SJSA1 (cell line): ENCODE measurements at regions not wholly inside any gene's neighbourhood (a gene's known extent, or its start where the extent isn't known, plus 50 kb on each side); places are given as distances from the start of the nearest gene placed in this dataset.
"Not testable (repeated sequence)": the region's sequence is repeated elsewhere in the genome, so short reads cannot be mapped to it uniquely, and the experiment has no call there.

Source experiments
- DNase-seq, 2 experiments: peaks; one replicate each; pipeline ENCODE4 v3.0.0-alpha.2; 2015 to 2020; ENCODE audit warnings: low spot score in 2 of 2, low read depth in 1 of 2
- H3K27ac ChIP-seq: fragments of 250-450 bp; sonication (Bioruptor Pico); 2 replicates; pipeline ENCODE4 v1.5.1; 2020; ENCODE audit warnings: mild to moderate bottlenecking, moderate library complexity
- H3K27me3 ChIP-seq: fragments of 250-450 bp; sonication (Bioruptor Pico); replicated peaks from 2 replicates; pipeline ENCODE4 v1.5.1; 2020; ENCODE audit warnings: mild to moderate bottlenecking, moderate library complexity
- H3K36me3 ChIP-seq: fragments of 250-450 bp; sonication (Bioruptor Pico); 2 replicates; pipeline ENCODE4 v1.5.1; 2020; ENCODE audit warnings: mild to moderate bottlenecking
- H3K4me1 ChIP-seq: fragments of 250-450 bp; sonication (Bioruptor Pico); replicated peaks from 2 replicates; pipeline ENCODE4 v1.6.1; 2021; ENCODE audit warnings: mild to moderate bottlenecking
- H3K4me3 ChIP-seq: fragments of 250-450 bp; sonication (Bioruptor Pico); 2 replicates; pipeline ENCODE4 v1.5.1; 2020; ENCODE audit warnings: mild to moderate bottlenecking
- H3K9me3 ChIP-seq: fragments of 250-450 bp; sonication (Bioruptor Pico); replicated peaks from 2 replicates; pipeline ENCODE4 v1.5.1; 2020; ENCODE audit warnings: mild to moderate bottlenecking

DNA sequence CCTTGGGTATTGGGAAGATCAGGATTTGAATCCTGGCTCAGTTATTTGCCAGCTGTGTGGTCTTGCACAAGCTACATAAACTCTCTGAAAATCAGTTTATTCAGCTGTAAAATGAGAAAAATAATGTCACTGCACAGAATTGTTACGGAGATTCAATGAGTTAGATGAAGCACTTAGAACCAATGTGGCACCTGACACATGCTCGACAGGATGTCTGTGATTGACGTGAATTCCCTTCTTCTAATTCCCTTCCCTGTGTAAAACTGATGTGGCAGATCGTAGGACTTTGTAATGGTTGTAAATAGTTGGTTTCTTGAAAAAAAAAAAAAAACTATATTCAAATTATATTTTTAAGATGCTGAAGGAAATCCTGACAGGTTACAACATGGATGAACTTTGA, 249.9 kb upstream of the MKLN1 start:
- no peak for DNase-seq
- no peaks in the 10 kb centered on the region for H3K9me3 ChIP-seq
- peaks cover 13% of the 10 kb centered on the region for H3K4me1 ChIP-seq
- H3K27me3 ChIP-seq = no peaks in the 10 kb centered on the region
- H3K4me3 ChIP-seq = no peak overlapping the region
- no peak overlapping the region for H3K27ac ChIP-seq
- no peaks in the 10 kb centered on the region for H3K36me3 ChIP-seq

GRCh38 chr7:131080754-131081153, 246.9 kb upstream of the MKLN1 start:
- Histone ChIP-seq H3K4me1 (peaks cover 11% of the 10 kb centered on the region), H3K9me3 (no peaks in the 10 kb centered on the region), H3K27ac (no peak overlapping the region), H3K4me3 (no peak overlapping the region), H3K36me3 (no peaks in the 10 kb centered on the region), H3K27me3 (no peaks in the 10 kb centered on the region)
- no peak for DNase-seq

- Histone ChIP-seq H3K9me3 (no peaks in the 10 kb centered on the region), H3K27ac (no peak overlapping the region), H3K27me3 (no peaks in the 10 kb centered on the region), H3K4me3 (no peak overlapping the region), H3K36me3 (no peaks in the 10 kb centered on the region), H3K4me1 (peaks cover 6% of the 10 kb centered on the region)
- DNase-seq = no peak
Observed at GRCh38 chr7:131081308-131081707, 246.4 kb upstream of the MKLN1 start.

DNA sequence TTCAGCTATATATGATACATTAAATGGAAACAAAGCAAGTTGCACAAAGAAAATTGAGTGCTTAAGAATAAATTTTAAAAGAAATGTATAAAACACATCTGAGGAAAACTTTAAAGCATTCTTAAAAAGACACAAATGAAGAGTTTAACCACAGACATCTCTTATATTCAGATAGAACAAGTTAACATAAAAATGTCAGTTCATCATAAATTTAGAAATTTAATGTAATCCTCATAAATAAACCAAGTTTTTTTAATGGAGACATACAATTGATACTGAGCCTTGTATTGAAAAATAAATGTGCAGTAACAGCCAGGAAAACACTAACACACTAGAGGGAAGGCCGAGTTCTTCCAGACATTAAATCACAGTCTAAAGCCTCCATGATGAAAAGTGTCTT, 243.9 kb upstream of the MKLN1 start:
- Histone ChIP-seq H3K4me1 (no peaks in the 10 kb centered on the region), H3K9me3 (no peaks in the 10 kb centered on the region), H3K27ac (no peak overlapping the region), H3K4me3 (no peak overlapping the region), H3K27me3 (no peaks in the 10 kb centered on the region), H3K36me3 (no peaks in the 10 kb centered on the region)
- no peak for DNase-seq

GRCh38 chr7:131084336-131084735, 243.3 kb upstream of the MKLN1 start:
- not testable (repeated sequence) for H3K27me3 ChIP-seq, H3K9me3 ChIP-seq, H3K4me1 ChIP-seq, H3K27ac ChIP-seq, H3K4me3 ChIP-seq, H3K36me3 ChIP-seq, DNase-seq

GRCh38 chr7:131087756-131088658, 239.7 kb upstream of the MKLN1 start:
- no peaks in the 10 kb centered on the region for H3K27me3 ChIP-seq
- no peaks in the 10 kb centered on the region for H3K9me3 ChIP-seq
- no peak overlapping the region for H3K27ac ChIP-seq
- no peak for DNase-seq
- no peak overlapping the region for H3K4me3 ChIP-seq
- H3K36me3 ChIP-seq = no peaks in the 10 kb centered on the region
- H3K4me1 ChIP-seq = no peaks in the 10 kb centered on the region

- Histone ChIP-seq H3K4me1 (peaks cover 8% of the 10 kb centered on the region), H3K27me3 (no peaks in the 10 kb centered on the region), H3K36me3 (no peaks in the 10 kb centered on the region), H3K9me3 (no peaks in the 10 kb centered on the region), H3K27ac (no peak overlapping the region), H3K4me3 (no peak overlapping the region)
- no peak for DNase-seq
Observed at GRCh38 chr7:131090188-131090587, 237.5 kb upstream of the MKLN1 start.

GRCh38 chr7:131090886-131091692, 236.6 kb upstream of the MKLN1 start:
- H3K9me3 ChIP-seq = no peaks in the 10 kb centered on the region
- H3K36me3 ChIP-seq = no peaks in the 10 kb centered on the region
- no peak overlapping the region for H3K27ac ChIP-seq
- no peaks in the 10 kb centered on the region for H3K27me3 ChIP-seq
- DNase-seq = no peak
- H3K4me3 ChIP-seq = no peak overlapping the region
- H3K4me1 ChIP-seq = peaks cover 11% of the 10 kb centered on the region

DNA sequence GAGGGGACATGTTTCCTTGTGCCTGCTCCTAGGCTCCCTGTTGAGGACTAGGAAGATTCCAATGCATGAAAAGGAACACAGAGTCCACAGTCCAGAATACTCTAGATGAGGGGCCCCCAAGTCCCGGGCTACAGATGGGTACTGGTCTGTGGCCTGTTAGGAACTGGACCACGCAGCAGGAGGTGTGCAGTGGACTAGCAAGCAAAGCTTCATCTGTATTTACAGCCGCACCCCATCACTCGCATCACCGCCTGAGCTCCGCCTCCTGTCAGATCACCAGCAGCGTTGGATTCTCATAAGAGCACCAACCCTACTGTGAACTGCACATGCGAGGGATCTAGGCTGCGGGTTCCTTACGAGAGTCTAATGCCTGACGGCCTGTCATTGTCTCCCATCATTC, 233.0 kb upstream of the MKLN1 start:
- no peaks in the 10 kb centered on the region for H3K9me3 ChIP-seq
- no peak for DNase-seq
- no peak overlapping the region for H3K27ac ChIP-seq
- no peaks in the 10 kb centered on the region for H3K27me3 ChIP-seq
- peaks cover 11% of the 10 kb centered on the region for H3K4me1 ChIP-seq
- no peak overlapping the region for H3K4me3 ChIP-seq
- no peaks in the 10 kb centered on the region for H3K36me3 ChIP-seq

DNA sequence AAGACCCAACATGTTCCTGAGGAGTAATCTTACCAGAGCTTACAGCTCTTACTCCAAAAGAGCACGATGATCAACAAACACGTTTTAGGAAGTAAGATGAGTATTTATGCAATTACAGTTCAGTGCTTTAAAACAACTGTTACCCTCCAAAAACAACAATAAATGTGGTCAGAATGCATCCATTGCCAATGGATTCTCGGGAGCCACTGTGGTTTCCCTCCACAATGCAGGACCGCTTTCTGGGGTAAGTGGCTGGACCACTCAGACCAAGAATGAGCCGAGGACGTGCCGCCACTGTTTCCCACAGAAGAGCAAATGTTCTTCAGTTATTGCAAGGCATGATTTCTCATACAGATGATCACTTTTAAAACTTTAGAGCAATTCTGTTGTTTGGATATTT, 232.3 kb upstream of the MKLN1 start:
- peaks cover 11% of the 10 kb centered on the region for H3K4me1 ChIP-seq
- DNase-seq = peak in 1 of 2 experiments; percentile 28

GRCh38 chr7:131096267-131096927, 231.3 kb upstream of the MKLN1 start:
- H3K4me1 ChIP-seq = peaks cover 11% of the 10 kb centered on the region
- H3K27ac ChIP-seq = no peak overlapping the region
- H3K27me3 ChIP-seq = no peaks in the 10 kb centered on the region
- H3K4me3 ChIP-seq = no peak overlapping the region
- H3K36me3 ChIP-seq = no peaks in the 10 kb centered on the region
- DNase-seq = peak in 1 of 2 experiments; percentile 46
- no peaks in the 10 kb centered on the region for H3K9me3 ChIP-seq

More for the DNA sequence above, 232.3 kb upstream of the MKLN1 start:
- Histone ChIP-seq H3K9me3 (no peaks in the 10 kb centered on the region), H3K27me3 (no peaks in the 10 kb centered on the region), H3K36me3 (no peaks in the 10 kb centered on the region), H3K4me3 (no peak overlapping the region), H3K27ac (no peak overlapping the region)

GRCh38 chr7:131097662-131098376, 229.9 kb upstream of the MKLN1 start:
- Histone ChIP-seq H3K27ac (no peak overlapping the region), H3K9me3 (no peaks in the 10 kb centered on the region), H3K27me3 (no peaks in the 10 kb centered on the region), H3K4me3 (no peak overlapping the region), H3K36me3 (no peaks in the 10 kb centered on the region), H3K4me1 (peaks cover 11% of the 10 kb centered on the region)
- DNase-seq = no peak

DNA sequence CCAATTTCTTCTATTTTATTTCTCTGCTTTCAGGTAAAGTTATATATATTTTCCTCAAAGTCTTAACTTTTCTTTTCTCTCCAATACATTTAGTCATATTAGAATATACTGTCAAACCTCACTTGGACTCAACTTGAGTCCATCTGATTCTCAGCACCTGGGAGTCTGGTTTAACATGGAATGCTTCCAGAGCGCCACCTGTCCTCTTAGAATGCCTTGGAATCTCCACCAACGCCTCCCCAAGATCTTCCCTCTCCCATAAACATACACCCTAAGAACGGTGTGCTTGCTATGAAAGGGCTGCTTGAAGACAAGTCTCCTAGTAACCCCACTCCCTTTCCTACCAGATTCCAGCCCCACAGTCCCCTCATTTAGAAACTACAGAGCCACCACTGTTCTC, 229.1 kb upstream of the MKLN1 start:
- Histone ChIP-seq H3K4me1 (peaks cover 11% of the 10 kb centered on the region), H3K27me3 (no peaks in the 10 kb centered on the region), H3K36me3 (no peaks in the 10 kb centered on the region), H3K4me3 (no peak overlapping the region), H3K27ac (no peak overlapping the region), H3K9me3 (no peaks in the 10 kb centered on the region)
- no peak for DNase-seq
